ENCODE measurements at regions not wholly inside any gene's neighbourhood (a gene's known extent, or its start where the extent isn't known, plus 50 kb on each side); places are given as distances from the start of the nearest gene placed in this dataset.

DNA sequence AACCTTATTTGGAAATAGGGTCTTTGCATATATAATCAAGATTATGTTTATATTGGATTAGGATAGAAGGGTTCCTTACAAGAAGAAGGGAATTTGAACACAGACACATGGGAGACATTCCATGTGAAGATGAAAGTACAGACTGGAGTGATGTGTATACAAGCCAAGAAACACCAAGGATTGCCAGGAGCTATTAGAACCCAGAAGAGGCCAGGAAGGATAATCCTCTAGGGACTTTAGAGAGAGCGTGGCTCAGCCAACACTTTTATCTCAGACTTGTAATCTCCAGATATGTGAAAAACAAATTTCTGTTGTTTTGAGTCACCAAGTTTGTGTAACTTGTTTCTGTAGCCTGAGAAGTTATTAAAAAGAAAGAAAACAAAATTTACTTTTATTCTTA, 1173.9 kb upstream of the CITED2 start:
- DNase-seq (ENCODE audit: low spot score) (no peak), ATAC-seq (ENCODE audit: low read depth) (no peak)
- Histone ChIP-seq H3K36me3 (ENCODE audit: low read depth) (no peaks in the 10 kb centered on the region), H3K27ac (ENCODE audit: poor library complexity, severe bottlenecking) (no peak overlapping the region), H3K4me1 (ENCODE audit: insufficient read depth, poor library complexity, severe bottlenecking) (peaks cover 4% of the 10 kb centered on the region), H3K9me3 (ENCODE audit: severe bottlenecking) (no peaks in the 10 kb centered on the region), H3K4me3 (ENCODE audit: severe bottlenecking) (no peak overlapping the region), H3K27me3 (ENCODE audit: insufficient read depth, poor library complexity, severe bottlenecking) (no peaks in the 10 kb centered on the region)
- TF ChIP-seq, protein P1, sequence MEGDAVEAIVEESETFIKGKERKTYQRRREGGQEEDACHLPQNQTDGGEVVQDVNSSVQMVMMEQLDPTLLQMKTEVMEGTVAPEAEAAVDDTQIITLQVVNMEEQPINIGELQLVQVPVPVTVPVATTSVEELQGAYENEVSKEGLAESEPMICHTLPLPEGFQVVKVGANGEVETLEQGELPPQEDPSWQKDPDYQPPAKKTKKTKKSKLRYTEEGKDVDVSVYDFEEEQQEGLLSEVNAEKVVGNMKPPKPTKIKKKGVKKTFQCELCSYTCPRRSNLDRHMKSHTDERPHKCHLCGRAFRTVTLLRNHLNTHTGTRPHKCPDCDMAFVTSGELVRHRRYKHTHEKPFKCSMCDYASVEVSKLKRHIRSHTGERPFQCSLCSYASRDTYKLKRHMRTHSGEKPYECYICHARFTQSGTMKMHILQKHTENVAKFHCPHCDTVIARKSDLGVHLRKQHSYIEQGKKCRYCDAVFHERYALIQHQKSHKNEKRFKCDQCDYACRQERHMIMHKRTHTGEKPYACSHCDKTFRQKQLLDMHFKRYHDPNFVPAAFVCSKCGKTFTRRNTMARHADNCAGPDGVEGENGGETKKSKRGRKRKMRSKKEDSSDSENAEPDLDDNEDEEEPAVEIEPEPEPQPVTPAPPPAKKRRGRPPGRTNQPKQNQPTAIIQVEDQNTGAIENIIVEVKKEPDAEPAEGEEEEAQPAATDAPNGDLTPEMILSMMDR (IDR thresholded peaks at IDR 0.05; ENCODE audit: poor library complexity, severe bottlenecking) = no peak

DNA sequence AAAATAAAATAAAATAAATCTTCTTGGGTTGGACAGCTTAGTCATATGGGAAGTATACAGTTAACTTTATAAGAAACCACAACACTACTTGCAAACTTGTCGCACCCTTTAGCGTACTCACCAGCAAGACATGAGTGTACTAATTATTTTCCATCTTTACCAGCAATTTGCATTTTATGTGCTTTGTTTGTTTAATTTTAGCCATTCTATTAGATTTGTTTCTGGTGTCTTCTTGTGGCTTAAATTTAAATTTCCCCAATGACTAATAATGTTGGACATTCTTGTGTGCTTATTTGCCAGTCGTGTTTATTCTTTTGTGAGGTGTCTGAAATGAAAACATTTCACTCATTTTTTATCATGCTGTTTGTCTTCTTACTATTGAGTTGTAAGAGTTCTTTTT, 1172.2 kb upstream of the CITED2 start:
- Histone ChIP-seq H3K4me1 (ENCODE audit: insufficient read depth, poor library complexity, severe bottlenecking) (peaks cover 4% of the 10 kb centered on the region), H3K36me3 (ENCODE audit: low read depth) (no peaks in the 10 kb centered on the region), H3K9me3 (ENCODE audit: severe bottlenecking) (no peaks in the 10 kb centered on the region), H3K27me3 (ENCODE audit: insufficient read depth, poor library complexity, severe bottlenecking) (no peaks in the 10 kb centered on the region), H3K27ac (ENCODE audit: poor library complexity, severe bottlenecking) (no peak overlapping the region), H3K4me3 (ENCODE audit: severe bottlenecking) (no peak overlapping the region)
- ATAC-seq (ENCODE audit: low read depth) (no peak; the same call in 1 of the 3 replicates), DNase-seq (ENCODE audit: low spot score) (no peak)
- TF ChIP-seq, protein P1 (IDR thresholded peaks at IDR 0.05; ENCODE audit: poor library complexity, severe bottlenecking) = no peak

DNA sequence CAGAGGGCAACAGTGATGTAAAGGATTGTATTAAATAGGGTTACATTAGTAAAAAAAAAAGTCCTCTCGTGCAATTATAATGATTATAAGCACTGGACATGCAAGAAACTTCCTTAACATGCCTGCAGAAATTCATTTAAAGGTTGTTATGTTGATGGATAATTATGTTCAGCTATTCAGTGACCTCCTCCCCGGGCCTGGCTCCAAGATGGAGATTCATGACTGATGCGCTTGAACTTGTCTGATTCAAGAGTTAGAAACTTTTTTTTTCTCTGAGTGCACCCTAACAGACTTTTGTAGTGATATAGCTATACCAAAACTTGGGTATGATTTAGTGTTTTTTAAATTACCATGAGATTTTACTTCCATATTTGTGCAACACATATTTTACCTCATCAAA, 1170.0 kb upstream of the CITED2 start:
- no peak overlapping the region for H3K4me3 ChIP-seq (ENCODE audit: severe bottlenecking)

DNA sequence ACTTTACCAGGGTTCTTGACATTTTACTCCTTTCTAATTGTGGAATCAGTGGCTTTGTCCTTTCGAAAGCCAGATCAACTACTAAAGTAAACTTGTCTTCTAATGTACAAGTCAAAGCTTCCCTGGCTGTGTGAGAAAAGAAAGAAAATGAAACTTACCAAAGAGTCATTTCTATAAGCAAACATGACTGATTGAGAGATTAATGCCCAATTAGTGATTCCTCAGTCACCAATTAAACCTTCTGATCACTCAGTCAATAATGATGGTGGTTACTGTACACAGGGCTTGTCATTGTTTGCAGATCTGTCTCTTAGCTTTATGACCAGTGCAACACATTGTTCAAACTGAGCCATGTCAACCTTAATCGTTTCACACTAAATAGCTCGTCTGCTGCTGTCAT, 1168.4 kb upstream of the CITED2 start:
- no peaks in the 10 kb centered on the region for H3K27me3 ChIP-seq (ENCODE audit: insufficient read depth, poor library complexity, severe bottlenecking)
- H3K4me1 ChIP-seq (ENCODE audit: insufficient read depth, poor library complexity, severe bottlenecking) = peaks cover 18% of the 10 kb centered on the region
- H3K4me3 ChIP-seq (ENCODE audit: severe bottlenecking) = no peak overlapping the region
- ATAC-seq (ENCODE audit: low read depth) (no peak), DNase-seq (ENCODE audit: low spot score) (no peak)
- TF ChIP-seq, protein P1 (IDR thresholded peaks at IDR 0.05; ENCODE audit: poor library complexity, severe bottlenecking) = no peak
- no peaks in the 10 kb centered on the region for H3K9me3 ChIP-seq (ENCODE audit: severe bottlenecking)
- no peak overlapping the region for H3K27ac ChIP-seq (ENCODE audit: poor library complexity, severe bottlenecking)
- no peaks in the 10 kb centered on the region for H3K36me3 ChIP-seq (ENCODE audit: low read depth)

More for the DNA sequence above, 1170.0 kb upstream of the CITED2 start:
- TF ChIP-seq, protein P1 (IDR thresholded peaks at IDR 0.05; ENCODE audit: poor library complexity, severe bottlenecking) = no peak
- no peak for DNase-seq (ENCODE audit: low spot score)
- Histone ChIP-seq H3K36me3 (ENCODE audit: low read depth) (no peaks in the 10 kb centered on the region), H3K27me3 (ENCODE audit: insufficient read depth, poor library complexity, severe bottlenecking) (no peaks in the 10 kb centered on the region), H3K9me3 (ENCODE audit: severe bottlenecking) (no peaks in the 10 kb centered on the region), H3K27ac (ENCODE audit: poor library complexity, severe bottlenecking) (no peak overlapping the region), H3K4me1 (ENCODE audit: insufficient read depth, poor library complexity, severe bottlenecking) (peaks cover 4% of the 10 kb centered on the region)
- no peak for ATAC-seq (ENCODE audit: low read depth)

DNA sequence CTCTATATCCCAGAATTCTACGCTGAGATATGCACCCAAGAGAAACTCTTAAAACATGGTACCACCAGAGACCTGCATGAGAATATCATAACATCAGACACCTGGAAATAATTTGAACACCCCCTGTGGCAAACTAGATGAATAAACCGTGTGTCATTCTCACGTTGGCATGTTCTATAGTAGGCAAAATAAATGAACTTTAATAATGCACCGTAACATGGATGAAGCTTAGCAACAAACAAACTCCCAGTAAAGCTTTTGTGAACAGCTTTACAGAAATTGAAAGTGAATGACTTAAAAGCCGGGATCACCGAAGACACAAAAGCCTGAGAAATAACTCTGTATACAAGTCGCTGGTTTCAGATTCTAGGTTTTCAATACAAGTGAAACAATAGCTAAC, 1166.8 kb upstream of the CITED2 start:
- ATAC-seq (ENCODE audit: low read depth) = no peak
- no peak overlapping the region for H3K27ac ChIP-seq (ENCODE audit: poor library complexity, severe bottlenecking)
- no peaks in the 10 kb centered on the region for H3K36me3 ChIP-seq (ENCODE audit: low read depth)
- H3K4me3 ChIP-seq (ENCODE audit: severe bottlenecking) = no peak overlapping the region
- TF ChIP-seq, protein P1 (IDR thresholded peaks at IDR 0.05; ENCODE audit: poor library complexity, severe bottlenecking) = no peak
- peaks cover under 1% of the 10 kb centered on the region for H3K9me3 ChIP-seq (ENCODE audit: severe bottlenecking)
- H3K27me3 ChIP-seq (ENCODE audit: insufficient read depth, poor library complexity, severe bottlenecking) = no peaks in the 10 kb centered on the region
- peaks cover 23% of the 10 kb centered on the region for H3K4me1 ChIP-seq (ENCODE audit: insufficient read depth, poor library complexity, severe bottlenecking)
- DNase-seq (ENCODE audit: low spot score) = no peak

All from RWPE2 (cell line).